CD4-positive, alpha-beta T cell treated with Interleukin-2 at 100 ng/mL for 4 hours (primary cell): ENCODE measurements at regions not wholly inside any gene's neighbourhood (a gene's known extent, or its start where the extent isn't known, plus 50 kb on each side); places are given as distances from the start of the nearest gene placed in this dataset.

Source experiments
- DNase-seq: peaks from one replicate; pipeline ENCODE4 v3.0.0-alpha.2; 2020; ENCODE audit warnings: low spot score

DNA sequence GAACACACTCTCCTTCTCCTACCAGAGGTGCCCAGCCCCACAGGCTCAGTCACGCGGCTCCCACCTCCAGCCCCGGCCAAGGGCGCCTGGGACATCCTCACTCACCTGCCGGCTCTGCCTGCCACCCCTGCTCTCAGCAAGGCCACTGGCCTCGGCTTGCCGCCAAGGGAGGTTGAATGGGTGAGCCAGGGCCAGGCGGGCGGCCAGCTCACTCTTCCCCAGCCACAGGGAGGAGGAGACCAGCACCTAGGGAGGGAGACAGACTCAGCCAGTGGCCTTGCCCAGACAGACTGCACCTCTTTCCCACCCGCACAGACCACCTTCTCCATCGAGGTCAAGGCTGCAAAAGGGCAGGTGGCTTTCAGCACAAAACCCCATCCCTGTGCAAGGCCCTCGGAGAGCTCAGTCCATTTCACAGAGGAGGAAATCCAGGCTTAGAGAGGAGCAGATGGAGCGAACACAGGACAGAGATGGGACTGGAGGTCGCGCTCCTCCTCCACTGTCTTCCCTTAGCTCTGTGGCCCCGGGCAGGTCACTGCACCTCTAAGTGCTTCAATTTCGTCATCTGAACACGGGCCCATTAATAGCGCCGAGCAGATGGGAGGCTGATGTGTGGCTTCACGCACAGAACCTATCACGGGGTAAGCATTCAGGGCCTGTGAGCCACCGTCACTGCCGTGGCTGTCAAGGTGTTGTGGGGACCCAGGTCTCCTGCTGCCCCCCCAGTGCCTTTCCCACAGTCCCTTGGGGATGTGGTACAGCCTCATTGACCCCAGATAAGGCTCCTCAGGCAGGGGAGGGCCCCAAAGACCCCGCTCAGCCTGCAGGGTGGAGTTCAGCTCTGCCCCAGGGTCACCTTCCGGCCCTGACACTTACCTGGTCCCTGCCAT, 56.1 kb downstream of the RMI2 start:
- DNase-seq: no peak

DNA sequence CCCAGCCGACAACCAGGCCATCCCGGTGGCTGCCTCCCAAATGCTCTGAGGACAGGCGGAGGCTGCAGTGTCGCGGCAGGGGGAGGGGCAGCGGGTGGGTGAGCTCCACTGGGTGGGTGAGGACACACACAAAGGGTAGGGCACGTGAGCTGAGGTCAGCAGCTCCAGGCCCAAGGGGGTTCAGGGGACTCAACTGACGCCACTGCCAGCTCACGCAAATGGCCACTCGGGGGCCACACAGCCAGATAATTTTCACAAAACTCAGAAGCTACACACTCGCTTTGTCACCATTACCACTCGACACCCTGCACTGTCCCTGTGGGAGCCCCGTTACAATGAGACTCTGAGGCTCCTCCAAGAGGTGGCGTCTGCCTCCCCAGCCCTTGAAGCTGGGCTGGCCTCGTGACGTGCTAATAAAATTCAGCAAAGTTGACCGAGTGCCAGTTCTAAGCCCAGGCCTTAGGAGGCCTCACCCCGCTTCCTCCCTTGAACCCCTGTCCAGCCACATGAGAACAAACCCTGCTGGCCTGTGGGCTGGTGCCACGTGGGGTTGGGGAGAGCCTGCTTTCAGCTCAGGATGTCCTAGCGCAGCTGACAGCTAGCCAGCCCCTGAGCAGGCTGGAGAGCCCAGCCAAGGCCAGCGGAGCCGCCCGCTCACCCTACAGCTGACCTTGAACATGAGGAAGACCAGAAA, 56.9 kb downstream of the RMI2 start:
- no peak for DNase-seq

DNA sequence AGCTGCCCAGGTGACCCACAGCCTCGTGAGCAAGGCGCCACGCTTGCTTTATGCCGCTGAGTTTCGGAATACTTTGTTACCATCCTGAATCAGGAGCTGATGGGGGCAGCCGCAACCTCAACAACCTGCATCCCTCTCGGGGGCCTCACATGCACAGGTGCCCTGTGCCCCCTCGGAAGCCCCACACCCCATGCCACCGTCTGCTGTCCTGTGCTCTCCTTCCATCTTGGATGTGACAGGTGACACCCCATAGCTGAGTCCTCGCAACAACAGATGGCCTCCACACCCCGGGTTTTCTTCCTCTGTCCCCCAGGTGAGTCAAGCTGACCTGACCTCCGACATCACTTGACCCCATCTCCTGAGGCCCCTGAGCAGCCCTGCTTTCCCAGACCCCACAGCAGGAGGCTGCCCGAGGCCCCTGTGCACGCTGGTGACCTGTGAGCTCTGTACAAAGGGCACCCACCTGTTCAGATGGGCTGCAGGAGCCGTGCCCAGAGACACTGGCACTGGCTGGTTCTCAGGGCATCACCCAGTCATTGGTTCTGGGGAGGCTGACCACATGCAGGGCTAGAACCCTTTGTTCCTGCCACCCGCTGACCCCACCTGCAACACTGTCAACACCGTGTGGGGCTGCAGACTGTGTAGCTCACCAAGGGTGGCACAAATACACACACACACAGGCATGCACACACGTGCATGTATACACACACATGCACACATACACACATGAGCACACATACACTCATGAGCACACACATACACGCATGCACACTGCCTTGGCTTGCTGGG, 57.7 kb downstream of the RMI2 start:
- no peak for DNase-seq

DNA sequence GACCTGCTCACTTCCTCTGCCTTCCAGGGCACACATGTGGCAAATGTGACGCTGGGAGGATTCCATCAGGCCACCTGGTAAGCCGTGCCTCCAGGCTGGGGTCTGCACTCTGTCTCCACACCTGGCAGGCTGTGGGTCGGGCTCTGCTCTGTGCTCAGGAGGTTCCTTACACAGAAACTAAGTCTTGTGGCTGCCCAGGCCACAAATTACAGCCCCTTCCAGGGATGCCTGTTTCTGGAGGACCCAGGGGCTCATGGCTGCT, 58.2 kb downstream of the RMI2 start:
- DNase-seq: no peak

DNA sequence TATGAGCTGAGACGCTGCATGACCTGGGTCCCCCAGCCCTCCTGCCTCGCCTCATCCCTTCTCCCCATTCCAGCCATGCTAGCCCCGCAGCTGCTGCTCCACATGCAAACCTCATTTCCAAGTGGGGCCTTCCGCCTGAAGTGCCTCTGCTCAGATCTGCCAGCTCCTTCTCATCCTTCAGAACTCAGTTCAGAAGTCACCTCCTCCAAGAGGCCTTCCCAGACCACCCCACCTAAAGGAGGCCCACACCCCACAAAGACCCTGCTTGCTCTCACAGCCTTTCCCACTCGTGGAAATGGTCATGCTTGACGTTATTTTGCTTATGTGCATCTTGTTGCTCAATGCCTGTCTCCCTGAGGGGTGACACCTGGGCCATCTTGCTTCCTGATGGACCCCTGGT, 58.7 kb downstream of the RMI2 start:
- DNase-seq: no peak

- no peak for DNase-seq
Observed at GRCh38 chr16:11404603-11405002, 59.3 kb downstream of the RMI2 start.

DNA sequence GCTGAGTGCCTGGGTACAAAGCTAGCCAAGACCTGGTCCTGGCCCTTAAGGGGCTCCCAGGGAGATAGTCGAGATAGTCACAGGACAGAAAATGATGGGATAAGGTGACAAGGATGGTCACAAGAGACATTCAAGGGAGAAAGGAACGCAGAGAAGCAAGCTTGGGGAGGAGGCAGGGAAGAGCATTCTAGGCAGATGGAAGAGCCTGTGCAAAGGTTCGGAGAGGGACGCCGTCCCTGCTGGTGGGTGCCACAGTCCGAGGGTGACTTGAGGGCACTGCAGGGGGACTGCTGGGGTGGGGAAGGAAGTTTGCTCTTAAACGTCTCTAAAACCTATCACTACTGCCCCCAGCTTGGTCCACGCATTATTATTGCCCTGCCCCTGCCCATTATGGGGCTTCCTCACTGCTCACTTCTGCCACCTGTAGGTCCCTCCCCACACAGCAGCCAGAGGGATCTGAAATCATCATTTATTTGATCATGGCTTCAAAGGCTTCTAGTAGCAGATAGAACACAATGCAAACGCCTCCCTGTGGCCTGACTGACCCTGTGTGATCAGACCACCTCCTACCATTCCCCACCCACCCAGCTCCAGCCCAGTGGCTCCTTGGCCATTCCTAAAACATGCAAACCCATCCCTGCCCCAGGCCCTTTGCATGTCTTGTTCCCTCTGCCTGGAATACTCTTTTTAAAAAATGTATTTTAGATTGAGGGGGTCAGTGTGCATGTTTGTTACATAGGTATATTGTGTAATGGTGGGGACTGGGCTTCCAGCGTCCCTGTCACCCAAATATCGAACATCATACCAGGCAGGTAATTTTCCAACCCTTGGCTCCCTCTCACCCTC, 60.3 kb downstream of the RMI2 start:
- DNase-seq: peak; percentile 45

GRCh38 chr16:11406177-11406560, 60.9 kb downstream of the RMI2 start:
- no peak for DNase-seq

- DNase-seq: peak; percentile 69
Observed at GRCh38 chr16:11407047-11407982, 62.1 kb downstream of the RMI2 start.

DNA sequence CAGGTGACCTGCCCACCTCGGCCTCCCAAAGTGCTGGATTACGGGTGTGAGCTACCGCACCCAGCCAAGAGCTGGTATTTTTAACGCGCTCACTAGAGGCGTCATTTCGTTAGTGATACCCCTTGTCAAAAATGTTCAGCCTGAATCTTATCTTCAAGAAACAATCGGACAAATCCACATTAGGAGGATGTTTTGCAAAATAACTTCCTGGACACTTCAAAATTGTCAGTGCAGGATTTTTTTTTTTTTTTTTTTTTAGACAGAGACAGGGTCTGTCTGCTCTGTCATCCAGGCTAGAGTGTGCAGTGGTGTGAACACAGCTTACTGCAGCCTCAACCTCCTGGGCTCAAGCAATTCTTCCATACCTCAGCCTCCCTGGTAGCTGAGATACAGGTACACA, 63.0 kb downstream of the RMI2 start:
- no peak for DNase-seq

DNA sequence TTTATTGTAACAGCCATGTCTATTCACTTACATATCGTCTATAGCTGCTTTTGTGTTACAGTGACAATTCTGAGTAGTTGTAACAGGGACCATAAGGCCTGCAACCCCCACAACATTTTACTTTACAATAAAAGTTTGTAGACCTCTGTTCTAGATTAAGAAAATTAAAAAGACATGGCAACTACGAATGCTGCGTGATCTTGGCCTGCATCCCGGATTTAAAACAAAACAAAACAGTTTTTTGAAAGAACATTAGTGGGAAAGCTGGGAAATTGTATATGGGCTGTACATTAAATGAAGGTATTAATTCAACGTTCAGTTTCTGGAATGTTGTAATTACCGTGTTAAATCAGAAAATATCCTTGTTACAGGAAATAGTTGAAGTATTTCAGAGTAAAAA, 64.1 kb downstream of the RMI2 start:
- no peak for DNase-seq

DNA sequence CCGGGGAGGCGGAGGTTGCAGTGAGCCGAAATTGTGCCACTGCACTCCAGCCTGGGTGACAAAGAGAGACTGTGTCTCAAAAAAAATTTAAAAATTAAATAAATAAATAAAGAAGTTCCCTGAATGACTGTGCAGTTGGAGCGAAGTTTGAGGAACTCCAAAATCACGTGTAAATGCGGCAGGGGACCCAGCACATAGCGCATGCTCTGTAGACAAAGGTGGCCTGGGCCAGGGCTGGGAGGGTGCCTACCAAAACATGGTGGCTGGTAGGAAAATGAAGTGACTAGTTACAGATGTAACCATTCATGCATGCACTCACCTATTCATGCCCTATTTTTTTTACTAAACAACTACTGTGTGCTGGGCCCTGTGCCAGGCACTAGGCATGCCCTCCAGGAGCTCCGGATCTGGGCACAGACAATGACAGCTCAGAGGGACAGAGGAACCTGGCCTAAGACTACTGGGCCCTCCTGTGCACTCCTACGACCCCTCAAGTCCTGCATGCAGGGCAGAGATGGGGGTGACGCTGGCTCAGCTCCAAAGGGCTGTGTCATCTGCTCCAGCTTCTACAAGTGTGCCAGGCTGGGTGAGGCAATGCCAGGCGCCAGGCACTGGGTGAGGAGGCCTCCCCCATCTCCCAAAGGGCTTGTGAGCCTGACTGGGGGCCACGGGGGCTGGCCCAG, 65.3 kb downstream of the RMI2 start:
- DNase-seq: no peak

- no peak for DNase-seq
Observed at GRCh38 chr16:11411059-11411550, 65.8 kb downstream of the RMI2 start.

DNA sequence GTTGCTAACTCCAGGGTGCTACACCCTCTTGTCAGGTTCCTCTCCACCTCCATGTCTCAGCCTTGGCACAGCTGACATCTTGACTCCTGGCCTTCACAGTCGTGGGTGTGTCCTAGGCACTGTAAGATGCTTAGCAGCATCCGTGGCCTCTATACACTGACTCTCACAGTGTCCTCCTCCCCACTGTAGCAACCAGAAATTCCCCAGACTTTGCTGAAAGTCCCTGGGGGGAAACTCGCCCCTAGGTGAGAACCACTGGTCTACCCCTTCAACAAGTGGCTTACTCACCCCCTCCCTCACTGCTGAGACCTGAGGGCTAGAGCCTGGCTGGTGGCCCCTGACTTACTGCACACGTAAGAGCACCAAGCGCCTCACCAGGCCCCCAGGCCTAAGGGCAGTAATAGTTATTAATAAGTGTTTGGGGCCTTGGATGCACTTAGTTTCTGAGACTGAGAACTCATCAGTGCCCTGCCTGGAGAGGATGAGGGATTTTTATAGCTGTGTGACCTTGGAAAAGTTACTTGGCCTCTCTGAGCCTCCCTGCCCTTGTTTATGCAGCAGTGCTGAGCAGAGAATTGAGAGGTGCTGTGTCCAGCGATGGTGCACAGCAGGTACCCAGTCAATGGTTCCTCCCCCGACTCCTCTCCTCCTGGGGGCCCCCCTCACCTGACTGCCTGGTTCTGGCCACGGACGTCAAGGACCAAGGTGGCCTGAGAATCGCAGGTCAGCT, 67.1 kb downstream of the RMI2 start:
- DNase-seq: no peak

GRCh38 chr16:11412965-11413887, 68.0 kb downstream of the RMI2 start:
- no peak for DNase-seq

GRCh38 chr16:11413907-11414595, 68.8 kb downstream of the RMI2 start:
- DNase-seq: no peak
